ENCODE measurements at regions not wholly inside any gene's neighbourhood (a gene's known extent, or its start where the extent isn't known, plus 50 kb on each side); places are given as distances from the start of the nearest gene placed in this dataset.

DNA sequence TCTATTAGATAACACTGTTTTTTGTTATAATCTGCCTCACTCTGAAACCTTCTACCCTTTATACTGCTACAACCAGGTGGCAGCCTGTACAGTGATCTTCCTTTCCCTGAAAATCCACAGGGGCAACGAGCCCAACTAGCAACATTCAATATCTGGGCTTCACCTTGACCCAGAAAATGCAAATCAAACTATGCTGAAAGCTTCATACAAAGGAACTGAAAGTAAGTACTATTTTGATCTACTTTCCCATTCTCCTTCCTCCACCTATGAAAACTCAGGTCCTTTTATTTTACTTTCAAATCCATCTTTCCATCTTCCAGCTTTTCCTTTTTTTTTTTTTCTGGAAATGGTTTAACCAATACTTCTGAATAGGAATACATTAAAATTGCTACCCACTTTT lies 175.8 kb upstream of the CCDC150 start:
- TF ChIP-seq EP300 (IDR thresholded peaks at IDR 0.05; ENCODE audit: borderline replicate concordance) (no peak), EGR1 (IDR thresholded peaks at IDR 0.05) (no peak), TAF1 (IDR thresholded peaks at IDR 0.05; ENCODE audit: low read depth) (no peak), TCF12 (IDR thresholded peaks at IDR 0.05; ENCODE audit: low read depth) (no peak), CEBPB (IDR thresholded peaks at IDR 0.05) (no peak), RAD21 (IDR thresholded peaks at IDR 0.05; ENCODE audit: low read depth) (no peak), TEAD4 (IDR thresholded peaks at IDR 0.05) (no peak), YY1 (IDR thresholded peaks at IDR 0.05; ENCODE audit: low read depth) (no peak), CREB1 (IDR thresholded peaks at IDR 0.05; ENCODE audit: low read depth) (no peak), FOXM1 (IDR thresholded peaks at IDR 0.05; ENCODE audit: borderline replicate concordance, low read depth) (no peak), NFIC (IDR thresholded peaks at IDR 0.05) (no peak), ZBTB7A (IDR thresholded peaks at IDR 0.05; ENCODE audit: low read depth) (no peak)
- TF ChIP-seq, protein P1, sequence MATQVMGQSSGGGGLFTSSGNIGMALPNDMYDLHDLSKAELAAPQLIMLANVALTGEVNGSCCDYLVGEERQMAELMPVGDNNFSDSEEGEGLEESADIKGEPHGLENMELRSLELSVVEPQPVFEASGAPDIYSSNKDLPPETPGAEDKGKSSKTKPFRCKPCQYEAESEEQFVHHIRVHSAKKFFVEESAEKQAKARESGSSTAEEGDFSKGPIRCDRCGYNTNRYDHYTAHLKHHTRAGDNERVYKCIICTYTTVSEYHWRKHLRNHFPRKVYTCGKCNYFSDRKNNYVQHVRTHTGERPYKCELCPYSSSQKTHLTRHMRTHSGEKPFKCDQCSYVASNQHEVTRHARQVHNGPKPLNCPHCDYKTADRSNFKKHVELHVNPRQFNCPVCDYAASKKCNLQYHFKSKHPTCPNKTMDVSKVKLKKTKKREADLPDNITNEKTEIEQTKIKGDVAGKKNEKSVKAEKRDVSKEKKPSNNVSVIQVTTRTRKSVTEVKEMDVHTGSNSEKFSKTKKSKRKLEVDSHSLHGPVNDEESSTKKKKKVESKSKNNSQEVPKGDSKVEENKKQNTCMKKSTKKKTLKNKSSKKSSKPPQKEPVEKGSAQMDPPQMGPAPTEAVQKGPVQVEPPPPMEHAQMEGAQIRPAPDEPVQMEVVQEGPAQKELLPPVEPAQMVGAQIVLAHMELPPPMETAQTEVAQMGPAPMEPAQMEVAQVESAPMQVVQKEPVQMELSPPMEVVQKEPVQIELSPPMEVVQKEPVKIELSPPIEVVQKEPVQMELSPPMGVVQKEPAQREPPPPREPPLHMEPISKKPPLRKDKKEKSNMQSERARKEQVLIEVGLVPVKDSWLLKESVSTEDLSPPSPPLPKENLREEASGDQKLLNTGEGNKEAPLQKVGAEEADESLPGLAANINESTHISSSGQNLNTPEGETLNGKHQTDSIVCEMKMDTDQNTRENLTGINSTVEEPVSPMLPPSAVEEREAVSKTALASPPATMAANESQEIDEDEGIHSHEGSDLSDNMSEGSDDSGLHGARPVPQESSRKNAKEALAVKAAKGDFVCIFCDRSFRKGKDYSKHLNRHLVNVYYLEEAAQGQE (IDR thresholded peaks at IDR 0.05; ENCODE audit: low read depth): no peak
- TF ChIP-seq, protein P2, sequence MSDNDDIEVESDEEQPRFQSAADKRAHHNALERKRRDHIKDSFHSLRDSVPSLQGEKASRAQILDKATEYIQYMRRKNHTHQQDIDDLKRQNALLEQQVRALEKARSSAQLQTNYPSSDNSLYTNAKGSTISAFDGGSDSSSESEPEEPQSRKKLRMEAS (IDR thresholded peaks at IDR 0.05): no peak
- TF ChIP-seq, protein P3, sequence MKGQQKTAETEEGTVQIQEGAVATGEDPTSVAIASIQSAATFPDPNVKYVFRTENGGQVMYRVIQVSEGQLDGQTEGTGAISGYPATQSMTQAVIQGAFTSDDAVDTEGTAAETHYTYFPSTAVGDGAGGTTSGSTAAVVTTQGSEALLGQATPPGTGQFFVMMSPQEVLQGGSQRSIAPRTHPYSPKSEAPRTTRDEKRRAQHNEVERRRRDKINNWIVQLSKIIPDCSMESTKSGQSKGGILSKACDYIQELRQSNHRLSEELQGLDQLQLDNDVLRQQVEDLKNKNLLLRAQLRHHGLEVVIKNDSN (IDR thresholded peaks at IDR 0.05): no peak

GRCh38 chr2:196464311-196464710 lies 175.2 kb upstream of the CCDC150 start:
- TF ChIP-seq, protein P3 (IDR thresholded peaks at IDR 0.05): no peak
- TF ChIP-seq CREB1 (IDR thresholded peaks at IDR 0.05; ENCODE audit: low read depth): no peak
- TF ChIP-seq FOXM1 (IDR thresholded peaks at IDR 0.05; ENCODE audit: borderline replicate concordance, low read depth): no peak

DNA sequence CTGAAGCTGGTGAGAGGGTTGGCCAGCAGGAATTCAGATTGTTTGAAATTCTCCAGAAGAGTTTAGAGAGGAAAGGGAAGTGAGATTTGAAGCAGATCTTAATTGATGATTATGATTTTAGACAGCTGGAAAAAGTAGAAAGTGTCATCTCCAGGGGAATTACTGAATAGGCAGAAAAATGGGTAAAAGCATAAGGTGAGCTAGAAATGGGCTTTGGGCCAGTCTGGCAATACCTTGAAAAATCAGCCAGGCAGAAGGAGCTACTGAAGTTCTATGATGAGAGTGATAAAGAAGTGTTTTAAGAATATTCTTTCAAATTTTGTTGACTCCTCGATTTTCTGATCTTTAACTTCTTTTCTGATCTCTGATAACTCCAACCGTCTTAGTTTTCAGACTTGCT lies 172.9 kb upstream of the CCDC150 start:
- no peak for TF ChIP-seq RAD21 (IDR thresholded peaks at IDR 0.05; ENCODE audit: low read depth)
- no peak for TF ChIP-seq TEAD4 (IDR thresholded peaks at IDR 0.05)
- no peak for TF ChIP-seq FOXM1 (IDR thresholded peaks at IDR 0.05; ENCODE audit: borderline replicate concordance, low read depth)
- TF ChIP-seq EP300 (IDR thresholded peaks at IDR 0.05; ENCODE audit: borderline replicate concordance): no peak
- TF ChIP-seq ZBTB7A (IDR thresholded peaks at IDR 0.05; ENCODE audit: low read depth): no peak
- TF ChIP-seq NFIC (IDR thresholded peaks at IDR 0.05): no peak
- TF ChIP-seq, protein P2 (IDR thresholded peaks at IDR 0.05): no peak
- TF ChIP-seq TAF1 (IDR thresholded peaks at IDR 0.05; ENCODE audit: low read depth): no peak
- no peak for TF ChIP-seq CREB1 (IDR thresholded peaks at IDR 0.05; ENCODE audit: low read depth)
- TF ChIP-seq YY1 (IDR thresholded peaks at IDR 0.05; ENCODE audit: low read depth): no peak
- TF ChIP-seq EGR1 (IDR thresholded peaks at IDR 0.05): no peak
- TF ChIP-seq, protein P3 (IDR thresholded peaks at IDR 0.05): no peak
- TF ChIP-seq TCF12 (IDR thresholded peaks at IDR 0.05; ENCODE audit: low read depth): no peak
- TF ChIP-seq CEBPB (IDR thresholded peaks at IDR 0.05): no peak
- TF ChIP-seq, protein P1 (IDR thresholded peaks at IDR 0.05; ENCODE audit: low read depth): no peak

DNA sequence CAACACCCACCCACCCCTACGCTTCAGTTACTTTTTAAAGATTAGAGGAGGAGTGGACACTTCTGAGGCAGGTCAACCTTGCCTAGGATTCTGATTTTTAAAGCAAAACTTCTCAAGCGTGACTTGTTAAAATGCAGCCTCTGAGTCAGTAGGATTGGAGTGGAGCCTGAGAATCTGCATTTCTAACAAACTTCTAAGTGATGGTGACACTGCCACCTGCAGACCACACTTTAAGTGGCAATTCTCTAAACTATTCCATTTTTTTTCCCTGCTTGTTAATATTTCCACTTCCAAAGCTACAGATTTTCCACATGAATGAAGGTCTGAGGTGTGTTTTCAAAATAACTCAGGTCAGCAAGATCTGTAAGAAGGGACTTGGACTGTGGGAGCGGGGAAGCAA lies 171.1 kb upstream of the CCDC150 start:
- TF ChIP-seq RAD21 (IDR thresholded peaks at IDR 0.05; ENCODE audit: low read depth): peak; percentile 49; the same call in 1 of the 2 replicates
- TF ChIP-seq CREB1 (IDR thresholded peaks at IDR 0.05; ENCODE audit: low read depth): no peak
- TF ChIP-seq TCF12 (IDR thresholded peaks at IDR 0.05; ENCODE audit: low read depth): no peak
- TF ChIP-seq EP300 (IDR thresholded peaks at IDR 0.05; ENCODE audit: borderline replicate concordance): no peak
- no peak for TF ChIP-seq ZBTB7A (IDR thresholded peaks at IDR 0.05; ENCODE audit: low read depth)
- no peak for TF ChIP-seq FOXM1 (IDR thresholded peaks at IDR 0.05; ENCODE audit: borderline replicate concordance, low read depth)

DNA sequence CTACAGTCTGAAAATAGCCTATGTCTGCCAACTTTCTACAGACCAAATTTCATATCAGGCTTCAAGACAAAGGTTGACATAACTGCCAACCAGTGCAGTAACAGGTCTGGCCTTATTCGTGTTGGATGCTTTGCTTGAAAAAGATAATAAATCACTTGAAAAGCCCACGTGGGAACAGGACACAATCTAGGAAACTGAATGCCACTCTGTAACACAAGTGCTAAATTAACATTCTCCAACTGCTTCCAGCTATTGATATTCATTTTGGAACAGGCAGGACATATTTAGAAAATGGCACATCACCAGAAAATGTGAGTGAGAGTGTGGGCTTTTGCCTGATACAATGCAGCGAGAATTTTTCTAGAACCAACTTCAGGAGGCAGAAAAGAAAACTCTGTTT lies 165.9 kb upstream of the CCDC150 start:
- TF ChIP-seq CREB1 (IDR thresholded peaks at IDR 0.05; ENCODE audit: low read depth) (no peak), NFIC (IDR thresholded peaks at IDR 0.05) (no peak), TCF12 (IDR thresholded peaks at IDR 0.05; ENCODE audit: low read depth) (no peak)
- TF ChIP-seq, protein P2 (IDR thresholded peaks at IDR 0.05): no peak

- TF ChIP-seq EGR1 (IDR thresholded peaks at IDR 0.05) (no peak), ZBTB7A (IDR thresholded peaks at IDR 0.05; ENCODE audit: low read depth) (no peak), FOXM1 (IDR thresholded peaks at IDR 0.05; ENCODE audit: borderline replicate concordance, low read depth) (no peak), TAF1 (IDR thresholded peaks at IDR 0.05; ENCODE audit: low read depth) (no peak)
- TF ChIP-seq, protein P2 (IDR thresholded peaks at IDR 0.05): no peak
- TF ChIP-seq, protein P3 (IDR thresholded peaks at IDR 0.05): no peak
- TF ChIP-seq, protein P1 (IDR thresholded peaks at IDR 0.05; ENCODE audit: low read depth): no peak
Observed at GRCh38 chr2:196475611-196476010, 163.9 kb upstream of the CCDC150 start.
